Stimulated activated CD4-positive, alpha-beta T cell treated with anti-CD3 and anti-CD28 coated beads, Interleukin-2, amount 100 ng/mL, for 24 hours (primary cell): ENCODE measurements at regions not wholly inside any gene's neighbourhood (a gene's known extent, or its start where the extent isn't known, plus 50 kb on each side); places are given as distances from the start of the nearest gene placed in this dataset.

Experiments
- DNase-seq, 2 donors: peaks; one replicate each; pipeline ENCODE4 v3.0.0-alpha.2; 2020

DNA sequence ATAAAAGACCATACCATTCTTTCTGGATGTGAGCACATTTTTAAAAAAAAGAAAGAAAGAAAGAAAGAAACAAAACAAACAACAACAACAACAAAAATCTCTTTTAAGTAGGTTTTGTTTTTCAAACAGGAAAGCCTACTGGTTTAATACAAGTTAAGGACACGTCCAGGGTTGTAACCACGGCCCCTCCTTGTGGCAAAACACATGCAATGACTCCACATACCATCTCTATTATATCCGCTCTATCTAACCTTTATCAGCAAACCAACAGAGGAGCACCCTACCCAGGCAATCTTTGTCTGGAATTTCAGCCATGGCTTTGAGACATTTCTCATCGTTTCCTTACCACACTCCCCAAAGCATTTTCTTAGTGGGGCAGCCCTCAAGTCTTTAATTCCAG, 360.5 kb upstream of the TMPO start:
- no peak for DNase-seq

DNA sequence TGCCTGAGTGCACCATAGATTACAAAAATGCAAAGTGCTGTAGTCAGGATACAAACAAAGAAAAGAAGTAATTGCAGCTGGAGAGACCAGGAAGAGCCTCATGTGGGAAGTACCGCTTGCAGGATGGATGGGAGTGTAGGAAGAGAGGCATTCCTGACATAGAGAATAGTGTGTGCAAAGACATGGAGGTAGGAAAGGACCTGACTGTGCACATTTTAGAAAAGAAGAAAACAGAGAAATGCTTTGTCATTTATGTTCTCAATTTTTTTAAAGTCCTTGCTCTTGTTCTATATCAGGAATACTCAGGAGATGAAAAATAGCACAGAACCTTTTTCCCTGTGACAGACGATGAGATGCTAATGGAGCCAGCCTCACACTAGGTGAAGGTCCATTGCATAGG, 358.7 kb upstream of the TMPO start:
- no peak for DNase-seq

DNA sequence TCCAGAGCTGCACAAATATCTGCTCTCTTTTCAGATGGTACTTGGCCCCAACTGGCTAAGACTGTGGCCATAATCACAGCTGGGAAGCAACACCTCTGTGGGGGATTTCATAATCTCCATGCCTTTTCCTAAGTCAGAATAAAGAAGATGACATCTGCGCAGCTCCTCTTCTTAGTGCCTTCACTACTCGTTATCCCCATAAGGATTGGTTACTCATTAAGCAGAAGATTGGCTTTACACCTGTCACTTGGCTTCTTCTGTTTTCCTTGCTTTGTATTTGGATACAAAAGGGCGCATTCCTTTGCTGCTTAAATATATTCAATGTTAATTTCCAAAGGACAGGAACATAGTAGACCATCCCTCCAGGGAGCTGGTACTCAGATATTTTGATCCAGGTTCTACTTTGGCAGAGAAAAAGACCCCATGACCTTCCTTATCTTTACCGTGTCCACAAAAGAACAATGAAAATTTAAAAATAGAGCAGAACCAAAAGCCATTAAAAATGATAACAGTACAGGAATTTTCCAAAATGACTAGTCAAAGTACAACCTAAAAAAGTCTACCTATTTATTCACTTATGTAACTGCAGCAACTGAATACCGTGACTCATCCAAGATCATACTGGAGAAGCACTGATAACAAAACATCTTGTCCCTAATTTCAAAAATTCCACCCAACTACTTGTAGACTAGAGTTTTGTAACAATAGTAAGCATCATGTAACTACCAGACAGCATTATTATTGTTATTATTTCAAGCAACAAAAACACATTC, 352.3 kb upstream of the TMPO start:
- DNase-seq, result no peak

DNA sequence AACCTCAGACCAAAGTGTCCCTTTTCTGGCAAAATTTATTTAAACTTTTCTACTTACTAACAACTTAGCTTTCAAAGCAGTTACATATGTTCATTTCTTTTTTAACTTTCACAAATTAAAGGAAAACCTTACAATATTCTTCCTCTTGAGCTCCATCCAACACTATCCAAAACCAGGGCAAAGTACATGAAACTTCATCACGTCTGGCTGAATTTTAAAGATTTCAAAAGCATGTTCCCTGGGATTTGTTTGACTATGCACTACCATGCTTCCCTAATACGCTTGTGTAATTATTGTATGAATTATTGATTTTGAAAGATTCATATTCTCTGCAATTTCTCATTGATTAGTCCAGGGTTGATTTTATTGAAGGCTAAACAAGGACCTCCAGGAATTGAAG, 343.1 kb upstream of the TMPO start:
- DNase-seq, result no peak

DNA sequence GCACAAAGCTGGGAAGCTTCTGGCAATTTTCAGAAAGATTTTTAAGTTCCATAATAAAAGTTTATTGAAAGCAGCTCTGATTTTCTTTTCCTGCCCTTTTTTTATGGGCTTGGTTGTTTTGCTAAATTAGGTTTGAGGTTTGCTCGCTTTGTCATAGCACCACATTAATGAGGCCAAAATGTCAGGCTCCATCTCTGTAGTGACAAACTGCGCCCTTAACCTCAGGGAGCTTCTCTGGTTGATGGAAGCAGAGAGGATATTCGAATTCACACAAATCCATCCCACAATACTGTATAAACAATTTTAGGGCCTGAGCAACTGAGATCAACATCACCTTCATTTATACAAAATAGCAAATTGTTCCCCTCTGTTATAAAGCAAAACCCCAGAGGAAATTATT, 342.6 kb upstream of the TMPO start:
- no peak for DNase-seq

DNA sequence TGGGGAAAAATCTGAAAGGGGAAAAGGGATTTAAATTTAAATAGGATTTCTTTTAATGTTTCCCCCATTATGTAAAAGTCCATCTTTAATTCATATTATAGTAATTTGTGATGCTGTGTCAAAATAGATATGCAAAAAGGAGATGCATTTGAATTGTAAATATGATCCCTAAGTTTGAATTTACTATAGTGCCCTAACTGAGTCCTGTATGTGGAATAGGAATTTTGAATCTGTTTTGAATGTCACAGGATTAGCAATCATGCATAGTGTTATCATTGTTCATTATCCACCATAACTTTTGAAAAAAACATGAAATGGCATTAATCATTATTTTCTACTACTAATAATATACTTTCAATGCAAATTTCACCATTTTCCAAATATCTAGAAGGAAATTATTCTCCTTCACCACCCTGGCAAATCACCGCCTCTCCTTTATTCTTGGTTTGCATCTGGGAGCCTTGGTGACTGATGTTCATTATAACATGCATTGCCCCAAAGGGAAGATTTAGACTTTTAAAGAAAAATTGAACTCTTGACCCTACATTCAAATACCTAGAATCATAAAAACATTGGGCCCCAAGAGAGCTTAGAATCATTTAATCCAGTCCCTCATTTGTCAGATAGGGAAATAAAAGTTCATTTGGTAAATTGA, 341.5 kb upstream of the TMPO start:
- DNase-seq, result no peak

DNA sequence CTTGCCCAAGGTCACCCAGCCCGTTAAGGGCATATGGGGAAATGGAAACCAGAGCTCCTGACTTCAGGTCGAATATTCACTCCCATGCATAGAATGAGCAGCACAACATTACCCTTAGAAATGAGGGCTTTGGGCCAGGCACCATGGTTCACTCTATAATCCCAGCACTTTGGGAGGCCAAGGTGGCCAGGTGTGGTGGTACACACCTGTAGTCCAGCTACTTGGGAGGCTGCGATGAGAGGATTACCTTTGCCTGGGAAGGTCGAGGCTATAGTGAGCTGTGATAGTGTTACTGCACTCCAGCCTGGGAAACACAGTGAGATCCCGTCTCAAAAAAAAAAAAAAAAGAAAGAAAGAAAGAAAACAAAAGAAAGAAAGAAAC, 341.0 kb upstream of the TMPO start:
- no peak for DNase-seq

DNA sequence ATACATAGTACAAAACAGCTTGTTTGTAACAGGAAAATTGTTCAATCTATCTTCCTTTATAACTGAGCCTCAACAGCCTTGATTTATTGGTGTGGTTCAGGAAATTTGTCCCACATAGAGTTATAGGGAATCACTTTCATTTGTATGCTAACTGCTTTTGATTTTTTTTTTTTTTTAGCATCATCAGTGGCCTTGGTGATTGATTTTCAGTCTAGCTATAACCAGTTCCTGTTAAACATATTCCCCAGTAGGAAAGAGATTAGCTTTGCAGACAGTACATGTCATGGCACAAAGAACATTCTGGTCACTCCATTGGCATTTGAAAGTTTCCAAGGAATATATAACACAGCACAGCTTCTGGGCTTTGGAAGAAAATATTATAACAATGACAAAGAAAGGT, 337.3 kb upstream of the TMPO start:
- DNase-seq, result no peak

DNA sequence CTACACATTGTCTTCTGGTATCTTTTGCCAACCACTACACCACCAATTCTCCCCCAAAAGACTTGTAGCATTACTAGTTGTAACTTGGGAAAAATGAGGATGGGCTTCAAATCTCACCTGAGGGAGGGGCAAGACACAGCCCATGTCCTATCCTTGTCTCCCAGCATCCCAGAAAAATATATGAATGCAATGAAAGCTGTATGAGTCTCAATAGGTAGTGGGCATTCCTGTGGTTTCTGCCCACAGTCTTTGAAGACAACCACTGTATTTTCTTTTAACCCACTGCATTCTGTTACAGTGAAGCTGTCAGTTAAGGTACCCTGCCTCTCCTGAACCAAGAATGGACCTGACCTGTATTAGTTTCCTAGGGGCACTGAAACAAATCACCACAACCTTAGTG, 336.2 kb upstream of the TMPO start:
- DNase-seq, result no peak

DNA sequence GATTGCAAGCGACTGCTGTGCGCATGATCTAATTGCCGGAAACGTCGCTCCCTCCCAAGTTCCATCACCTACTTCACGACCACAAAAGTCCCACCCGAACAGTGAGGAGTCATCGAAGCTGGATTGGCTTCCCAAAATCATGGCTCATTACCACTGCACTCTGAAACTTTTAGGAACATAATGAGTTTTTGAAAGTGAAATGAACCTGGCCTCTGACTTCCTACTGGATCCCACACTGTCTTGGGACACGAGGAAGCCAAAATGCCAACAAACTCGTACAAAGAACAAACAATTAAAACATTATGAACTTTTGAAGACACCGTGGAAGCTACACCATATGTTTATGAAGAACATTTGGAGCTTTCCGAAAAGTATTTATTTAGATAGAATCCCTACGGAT, 334.8 kb upstream of the TMPO start:
- DNase-seq, result no peak

DNA sequence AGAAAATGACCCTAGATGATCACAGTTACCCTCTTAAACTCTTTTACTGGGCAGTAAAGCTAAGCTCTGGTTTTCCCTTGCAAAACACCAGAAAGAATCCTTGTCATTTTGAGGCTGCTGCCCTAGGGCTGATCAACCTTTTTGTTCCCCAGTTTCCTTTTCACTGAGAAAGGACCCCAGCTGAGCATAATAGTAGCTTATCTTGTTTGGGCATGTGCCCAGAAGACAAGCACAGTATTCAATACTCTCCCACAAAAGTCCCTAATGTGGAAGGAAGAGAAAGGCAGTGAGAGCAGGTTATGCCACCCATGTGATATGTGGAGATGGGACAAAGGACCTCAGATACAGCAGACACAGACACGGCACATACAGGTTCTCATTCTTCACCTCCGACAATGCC, 332.6 kb upstream of the TMPO start:
- no peak for DNase-seq

DNA sequence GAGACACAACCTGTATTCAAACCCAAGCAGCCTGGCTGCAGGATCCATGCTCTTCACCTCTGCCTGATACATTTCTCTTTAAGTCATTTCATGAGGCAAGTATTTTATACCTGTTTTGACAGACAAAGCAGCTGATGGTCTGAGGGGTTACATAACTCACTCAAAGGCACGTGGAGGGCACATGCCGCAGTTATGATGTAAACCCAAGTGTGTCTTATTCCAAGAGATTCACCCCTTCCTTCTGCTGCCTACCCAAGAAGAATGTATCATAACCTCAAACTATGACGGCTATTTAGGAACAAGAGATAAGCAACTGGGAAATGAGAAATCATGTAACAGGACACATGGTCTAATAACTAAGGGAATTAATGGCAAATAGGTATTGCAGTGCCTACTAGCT, 329.8 kb upstream of the TMPO start:
- no peak for DNase-seq

DNA sequence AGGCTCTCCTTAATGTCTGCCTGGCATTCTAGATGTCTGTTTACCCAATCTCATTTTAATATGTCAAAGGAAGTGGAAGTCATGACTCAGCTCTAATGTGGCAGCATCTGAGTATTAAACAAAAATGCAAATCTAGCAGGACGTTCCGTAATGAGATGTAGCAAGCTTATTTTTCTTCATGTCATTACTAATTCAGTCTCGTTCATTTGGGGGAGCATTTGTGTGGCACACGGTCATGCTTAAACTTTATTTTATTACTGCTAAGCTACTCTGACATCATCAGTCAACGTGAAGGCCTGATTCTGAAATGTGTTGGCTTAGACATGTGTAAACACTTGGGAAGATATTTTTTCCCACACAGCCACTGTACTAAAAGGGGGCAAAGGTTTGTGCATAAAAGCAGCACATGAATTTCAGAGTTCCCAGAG, 326.7 kb upstream of the TMPO start:
- DNase-seq, result no peak

DNA sequence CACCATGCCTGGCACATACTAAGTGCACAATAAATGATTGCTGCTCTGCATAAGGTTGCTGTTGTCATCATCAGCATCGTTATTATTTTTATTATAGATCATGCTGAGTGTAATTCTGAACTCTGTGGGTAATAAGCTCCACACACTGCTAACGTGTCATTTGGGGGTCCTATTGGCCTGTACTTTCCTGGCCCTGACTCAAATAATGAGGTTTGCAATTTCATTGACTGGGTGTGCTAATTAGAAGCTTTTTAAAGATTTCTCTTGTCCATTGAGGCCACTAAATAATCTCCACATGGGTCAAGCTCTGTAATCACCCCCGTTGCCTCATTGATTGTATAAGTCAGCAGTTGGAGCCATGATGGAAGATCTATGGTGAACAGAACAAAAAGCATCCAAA, 320.8 kb upstream of the TMPO start:
- no peak for DNase-seq

DNA sequence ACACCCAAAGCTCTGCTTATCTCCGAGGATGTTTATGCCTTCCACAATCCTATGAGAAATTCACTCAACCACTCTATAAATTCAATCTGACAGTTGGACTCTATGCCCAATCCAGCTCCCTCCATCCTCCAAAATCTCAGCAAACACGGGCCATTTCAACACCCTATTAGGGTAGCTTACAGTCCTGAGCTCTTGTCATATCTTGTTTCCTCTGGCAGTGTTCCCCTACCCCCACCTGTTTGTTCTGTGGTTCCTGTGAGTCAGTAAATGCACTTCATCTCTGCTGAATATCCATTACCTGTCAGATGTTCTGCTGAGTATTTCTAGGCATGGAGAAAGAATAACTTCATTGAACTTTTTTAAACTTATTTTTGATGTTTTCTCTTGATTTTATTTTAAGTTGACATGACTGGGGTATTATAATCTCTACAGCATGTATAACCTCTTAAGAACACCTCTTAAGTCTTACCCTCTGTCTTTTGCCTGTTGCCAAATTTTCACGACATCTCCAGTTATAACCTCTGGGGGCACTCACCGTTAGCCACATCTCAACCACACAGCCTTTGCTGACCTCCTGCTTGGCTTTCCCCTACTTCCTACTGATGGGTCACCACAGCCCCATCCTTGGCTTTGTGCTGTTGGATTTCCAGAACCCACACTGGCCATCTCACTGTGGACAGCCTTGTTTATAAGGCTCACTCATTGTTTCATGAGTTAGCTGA, 317.0 kb upstream of the TMPO start:
- DNase-seq, result no peak

DNA sequence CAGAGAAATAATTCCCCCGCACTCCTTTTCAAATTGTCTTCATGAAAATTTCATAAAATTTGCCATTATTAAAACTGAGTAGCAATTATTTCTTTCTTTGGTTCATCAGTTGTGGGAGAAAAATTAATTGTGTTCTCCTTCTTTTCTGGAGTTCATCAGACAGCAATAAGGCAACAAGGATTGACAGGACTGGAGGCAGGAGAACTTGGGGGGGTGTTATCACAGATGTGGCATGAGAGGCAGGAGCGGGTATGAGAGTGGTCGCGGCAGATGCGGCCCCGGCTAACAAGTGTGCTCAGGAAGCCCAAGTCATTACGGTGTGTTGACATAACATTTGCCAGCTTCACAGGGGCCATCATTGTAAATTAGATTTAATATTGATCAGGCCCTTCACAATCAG, 306.6 kb upstream of the TMPO start:
- no peak for DNase-seq

DNA sequence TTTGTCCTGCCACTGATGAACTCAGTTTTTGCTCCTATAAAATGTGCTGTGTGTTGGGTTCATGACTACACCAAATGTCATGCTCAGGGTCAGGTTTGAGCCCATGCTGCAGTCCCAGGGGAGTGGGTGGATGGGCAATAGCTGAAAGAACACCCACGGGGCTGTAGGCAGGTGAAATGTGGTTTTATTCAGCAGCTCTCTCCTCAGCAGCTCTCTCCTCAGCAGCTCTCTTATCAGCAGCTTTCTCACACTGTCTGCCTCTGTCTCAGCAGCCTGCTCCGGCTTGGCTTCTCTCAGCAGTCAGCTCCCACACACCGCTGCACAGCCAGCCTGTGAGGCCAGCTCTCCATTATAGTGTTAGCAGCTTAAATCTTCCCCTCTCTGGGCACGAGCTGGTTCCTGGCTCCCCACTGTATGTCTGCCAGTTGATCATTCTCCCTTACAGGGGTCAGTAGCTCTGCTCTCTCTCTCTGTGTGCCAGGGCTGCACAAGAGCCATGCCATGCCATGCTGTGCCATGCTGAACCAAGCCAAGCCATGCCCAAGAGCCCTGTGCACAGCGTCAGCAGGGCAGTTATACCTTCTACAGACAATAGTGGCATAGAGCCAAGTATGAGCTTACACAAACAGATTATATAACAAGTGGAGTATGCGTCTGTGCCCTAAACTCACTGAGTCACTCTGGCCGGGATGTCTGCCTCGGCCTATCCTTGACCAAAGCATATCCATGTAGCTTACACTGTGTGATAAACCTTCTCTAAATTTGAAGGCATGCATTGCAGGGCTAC, 303.3 kb upstream of the TMPO start:
- no peak for DNase-seq

DNA sequence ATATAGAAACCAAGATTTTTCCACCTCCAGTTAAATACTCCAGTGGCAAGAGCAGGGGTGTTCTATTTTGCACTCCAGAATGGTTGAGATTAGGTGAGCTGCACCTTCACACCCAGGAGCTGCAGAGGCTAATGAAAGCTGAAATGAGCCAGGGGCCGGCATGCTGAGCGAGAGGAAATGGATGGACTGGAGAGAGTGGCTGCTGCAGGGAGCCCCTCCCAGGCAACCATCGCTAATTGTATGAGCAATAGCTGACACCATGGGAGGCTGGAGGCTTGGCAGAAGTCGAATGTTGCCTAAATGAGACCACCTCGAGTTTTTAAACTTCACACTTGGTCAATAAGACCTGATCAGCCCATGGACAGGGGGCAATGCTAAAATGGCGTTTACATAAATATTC, 301.8 kb upstream of the TMPO start:
- DNase-seq, result no peak

DNA sequence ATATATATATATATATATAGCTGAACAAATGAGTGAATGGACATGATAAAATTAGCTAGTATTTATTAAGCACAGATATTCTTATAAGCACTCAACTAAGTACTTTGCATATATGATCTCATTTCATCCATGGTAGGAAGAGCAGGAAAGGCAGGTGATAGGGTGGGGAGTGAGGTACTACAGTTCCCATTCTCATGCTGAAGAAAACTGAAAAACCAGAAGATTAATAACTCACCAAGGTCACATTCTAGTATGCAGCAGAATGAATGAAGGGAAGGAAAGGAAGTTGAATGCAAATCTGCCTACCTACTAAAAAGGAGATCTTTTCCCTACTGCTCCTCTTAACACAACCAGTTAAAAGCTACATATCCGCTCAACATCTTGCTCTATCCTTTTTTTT, 298.1 kb upstream of the TMPO start:
- DNase-seq, result no peak

DNA sequence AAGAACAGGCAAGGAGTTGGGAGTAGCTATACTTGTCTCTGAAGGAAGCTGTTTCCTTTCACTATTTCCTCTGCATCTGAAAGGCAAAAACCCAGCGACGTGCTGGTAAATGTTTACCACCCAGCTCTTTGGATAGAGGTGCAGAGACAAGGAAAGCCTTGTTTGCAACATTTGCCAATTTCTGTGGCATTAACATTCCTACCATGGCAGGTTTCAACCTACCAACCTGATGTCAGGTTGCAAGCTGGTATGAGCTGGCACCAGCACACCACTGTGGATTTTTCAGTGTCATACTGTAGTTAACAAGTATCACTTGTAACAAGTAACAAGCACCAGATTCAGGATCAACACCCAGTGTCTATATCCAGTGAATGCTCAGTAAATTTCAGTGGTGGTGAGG, 294.8 kb upstream of the TMPO start:
- DNase-seq, result no peak

DNA sequence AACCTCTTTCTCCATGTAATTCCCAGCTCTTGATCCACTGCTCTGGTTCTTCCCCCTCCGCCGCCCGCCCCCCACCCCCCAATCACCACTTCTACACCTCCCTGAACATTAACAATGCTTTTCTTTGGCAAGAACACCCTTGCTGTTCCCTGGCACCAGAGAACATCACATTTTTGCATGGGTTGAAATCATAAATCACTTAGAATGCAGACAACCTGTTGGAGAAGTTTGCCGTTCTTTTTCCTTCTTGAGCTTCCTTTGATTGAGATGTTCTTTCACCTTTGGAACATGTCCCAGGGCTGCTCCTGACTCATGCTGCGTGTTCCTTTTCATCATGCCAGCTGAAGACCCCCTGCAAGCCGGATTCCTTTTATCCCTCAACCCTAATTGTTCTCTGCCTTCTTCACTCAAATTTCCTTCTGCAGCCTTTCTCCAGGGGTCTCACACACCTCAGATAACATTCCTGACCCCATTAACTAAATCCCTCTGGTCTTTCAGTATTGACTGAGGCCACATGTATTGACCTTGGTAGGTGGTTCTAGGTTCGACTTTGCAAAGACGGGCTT, 294.1 kb upstream of the TMPO start:
- no peak for DNase-seq

DNA sequence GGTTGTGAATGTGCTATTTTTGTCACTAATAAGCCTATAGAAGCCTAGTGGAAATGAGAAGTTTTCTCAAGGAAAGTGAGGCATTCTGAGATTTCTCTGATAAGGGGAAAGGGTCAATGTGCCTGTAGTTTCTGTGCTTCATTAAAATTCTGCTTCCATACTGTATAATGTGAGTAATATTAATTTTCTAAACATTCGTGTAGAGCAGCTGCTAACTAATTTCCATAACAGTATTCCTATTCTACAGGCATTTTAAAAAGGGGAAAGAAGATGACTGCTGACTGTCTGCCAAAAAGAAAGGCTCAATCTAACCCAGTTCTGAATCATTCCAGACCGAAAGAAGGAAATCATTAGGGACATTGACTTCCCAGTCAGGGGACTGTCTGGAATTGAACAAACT, 293.3 kb upstream of the TMPO start:
- DNase-seq, result no peak

DNA sequence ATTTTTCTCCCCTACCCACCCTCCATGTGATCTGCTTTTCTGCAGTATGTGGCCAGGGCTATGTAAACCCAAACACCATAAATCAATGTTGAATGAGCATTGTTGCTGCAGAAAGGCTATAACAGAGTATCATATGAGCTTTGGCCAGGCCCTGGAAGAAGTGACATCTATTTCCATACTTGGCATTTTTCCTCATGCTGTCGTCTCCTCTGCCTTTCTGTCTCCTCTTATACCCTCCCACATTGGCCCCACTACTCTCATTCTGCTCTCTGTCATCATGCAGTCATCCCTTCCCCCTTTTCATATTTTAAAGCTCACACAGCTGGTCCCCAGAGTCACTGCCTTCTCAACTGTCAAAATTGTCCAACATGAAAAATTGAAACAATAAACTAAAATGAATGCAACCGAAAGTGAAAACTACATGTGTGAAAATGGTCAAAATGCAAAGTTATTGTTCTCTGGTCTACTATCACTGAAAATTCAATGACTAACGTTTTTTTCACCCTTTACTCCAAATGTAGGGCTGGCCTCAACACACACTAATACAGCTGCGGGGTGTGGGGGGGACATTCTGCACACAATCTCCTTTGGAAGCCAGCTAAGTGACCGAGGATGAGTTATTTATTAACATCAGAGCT, 290.7 kb upstream of the TMPO start:
- no peak for DNase-seq
